Endothelial cell of umbilical vein (primary cell): ENCODE measurements at regions not wholly inside any gene's neighbourhood (a gene's known extent, or its start where the extent isn't known, plus 50 kb on each side); places are given as distances from the start of the nearest gene placed in this dataset.

Source experiments
- CTCF ChIP-seq, 2 donors: IDR thresholded peaks; 1 replicate in 1 of 2; 2 replicates in 1 of 2; pipeline ENCODE4 v1.5.1; 2011; ENCODE audit warnings: low read length in 2 of 2, mild to moderate bottlenecking in 2 of 2, moderate library complexity in 2 of 2, control low read depth in 1 of 2, inconsistent platforms in 1 of 2, low read depth in 1 of 2; ENCODE audit not compliant: insufficient read depth in 1 of 2; ENCODE audit errors: extremely low read depth in 1 of 2
- POLR2AphosphoS5 ChIP-seq: IDR thresholded peaks from 2 replicates; pipeline ENCODE4 v1.6.1; 2012; ENCODE audit warnings: low read depth, mild to moderate bottlenecking, control low read depth, low read length, moderate library complexity; ENCODE audit not compliant: insufficient read depth

- no peak for TF ChIP-seq CTCF (IDR thresholded peaks at IDR 0.05; ENCODE audit: extremely low read depth in 1 of 2, insufficient read depth in 1 of 2, low read depth in 1 of 2, low read length in 2 of 2)
- no peak for TF ChIP-seq POLR2AphosphoS5
Observed at GRCh38 chr10:113411456-113411855, 141.4 kb upstream of the HABP2 start.
